ENCODE measurements at regions not wholly inside any gene's neighbourhood (a gene's known extent, or its start where the extent isn't known, plus 50 kb on each side); places are given as distances from the start of the nearest gene placed in this dataset.

GRCh38 chr3:43217633-43218032, 68.7 kb upstream of the SNRK start:
- no peaks in the 10 kb centered on the region for H3K27me3 ChIP-seq
- no peaks in the 10 kb centered on the region for H4K20me1 ChIP-seq (ENCODE audit: insufficient read depth, poor library complexity, severe bottlenecking)
- H3K9me2 ChIP-seq (replicated peaks; ENCODE audit: insufficient read depth): no peaks in the 10 kb centered on the region
- DNase-seq (ENCODE audit: low spot score): no peak
- H3K36me3 ChIP-seq (replicated peaks; ENCODE audit: insufficient read depth, low read depth): no peaks in the 10 kb centered on the region
- no peak overlapping the region for H3K4me2 ChIP-seq
- H3K27ac ChIP-seq: no peak overlapping the region
- H3K4me3 ChIP-seq: no peak overlapping the region
- no peaks in the 10 kb centered on the region for H3K79me2 ChIP-seq
- no peaks in the 10 kb centered on the region for H3K4me1 ChIP-seq (ENCODE audit: insufficient read depth)
- TF ChIP-seq CTCF (IDR thresholded peaks at IDR 0.05; ENCODE audit: poor library complexity): no peak
- no peak for TF ChIP-seq EZH2phosphoT487 (IDR thresholded peaks at IDR 0.05; ENCODE audit: low read depth, severe bottlenecking, unreplicated experiment)
- no peak for TF ChIP-seq EZH2 (IDR thresholded peaks at IDR 0.05; ENCODE audit: borderline replicate concordance)
- 93% methylated on average over 4 of the region's 4 CpGs for WGBS (ENCODE audit: low lambda C conversion rate, missing lambda C conversion rate)
- H3K9me3 ChIP-seq (ENCODE audit: low read depth): no peaks in the 10 kb centered on the region
- no peak overlapping the region for H2AFZ ChIP-seq

GRCh38 chr3:43217206-43217605, 69.1 kb upstream of the SNRK start:
- TF ChIP-seq EZH2phosphoT487 (IDR thresholded peaks at IDR 0.05; ENCODE audit: low read depth, severe bottlenecking, unreplicated experiment): no peak
- no peak for TF ChIP-seq CTCF (IDR thresholded peaks at IDR 0.05; ENCODE audit: poor library complexity)
- TF ChIP-seq EZH2 (IDR thresholded peaks at IDR 0.05; ENCODE audit: borderline replicate concordance): no peak
- Histone ChIP-seq H3K4me3 (no peak overlapping the region), H4K20me1 (ENCODE audit: insufficient read depth, poor library complexity, severe bottlenecking) (no peaks in the 10 kb centered on the region), H3K4me2 (no peak overlapping the region), H3K79me2 (no peaks in the 10 kb centered on the region), H3K9me2 (replicated peaks; ENCODE audit: insufficient read depth) (no peaks in the 10 kb centered on the region), H3K4me1 (ENCODE audit: insufficient read depth) (no peaks in the 10 kb centered on the region), H3K27me3 (no peaks in the 10 kb centered on the region), H2AFZ (no peak overlapping the region), H3K36me3 (replicated peaks; ENCODE audit: insufficient read depth, low read depth) (no peaks in the 10 kb centered on the region), H3K9me3 (ENCODE audit: low read depth) (no peaks in the 10 kb centered on the region), H3K27ac (no peak overlapping the region)
- no peak for DNase-seq (ENCODE audit: low spot score)
- 93% methylated on average over 3 of the region's 3 CpGs for WGBS (ENCODE audit: low lambda C conversion rate, missing lambda C conversion rate)

- no peaks in the 10 kb centered on the region for H3K36me3 ChIP-seq (replicated peaks; ENCODE audit: insufficient read depth, low read depth)
- TF ChIP-seq EZH2 (IDR thresholded peaks at IDR 0.05; ENCODE audit: borderline replicate concordance): no peak
- no peak for TF ChIP-seq EZH2phosphoT487 (IDR thresholded peaks at IDR 0.05; ENCODE audit: low read depth, severe bottlenecking, unreplicated experiment)
- H3K9me3 ChIP-seq (ENCODE audit: low read depth): no peaks in the 10 kb centered on the region
- H3K9me2 ChIP-seq (replicated peaks; ENCODE audit: insufficient read depth): no peaks in the 10 kb centered on the region
- H3K4me2 ChIP-seq: no peak overlapping the region
- no peaks in the 10 kb centered on the region for H3K4me1 ChIP-seq (ENCODE audit: insufficient read depth)
- no peaks in the 10 kb centered on the region for H3K79me2 ChIP-seq
- H3K27me3 ChIP-seq: no peaks in the 10 kb centered on the region
- no peak for DNase-seq (ENCODE audit: low spot score)
- H4K20me1 ChIP-seq (ENCODE audit: insufficient read depth, poor library complexity, severe bottlenecking): no peaks in the 10 kb centered on the region
- H2AFZ ChIP-seq: no peak overlapping the region
- no peak overlapping the region for H3K27ac ChIP-seq
- H3K4me3 ChIP-seq: no peak overlapping the region
- 88% methylated on average over 3 of the region's 3 CpGs for WGBS (ENCODE audit: low lambda C conversion rate, missing lambda C conversion rate)
These were observed 70.6 kb upstream of the SNRK start for GRCh38 chr3:43215663-43216275.

- H3K27ac ChIP-seq: peak overlapping the region; percentile 31
- DNase-seq (ENCODE audit: low spot score): no peak
- TF ChIP-seq CTCF (IDR thresholded peaks at IDR 0.05; ENCODE audit: poor library complexity): no peak
- no peak for TF ChIP-seq EZH2phosphoT487 (IDR thresholded peaks at IDR 0.05; ENCODE audit: low read depth, severe bottlenecking, unreplicated experiment)
- no peak for TF ChIP-seq EZH2 (IDR thresholded peaks at IDR 0.05; ENCODE audit: borderline replicate concordance)
- no peaks in the 10 kb centered on the region for H3K9me3 ChIP-seq (ENCODE audit: low read depth)
- H3K9me2 ChIP-seq (replicated peaks; ENCODE audit: insufficient read depth): no peaks in the 10 kb centered on the region
- H4K20me1 ChIP-seq (ENCODE audit: insufficient read depth, poor library complexity, severe bottlenecking): no peaks in the 10 kb centered on the region
- H3K4me2 ChIP-seq: no peak overlapping the region
- H3K4me3 ChIP-seq: no peak overlapping the region
- no peaks in the 10 kb centered on the region for H3K27me3 ChIP-seq
- no peak overlapping the region for H2AFZ ChIP-seq
- no peaks in the 10 kb centered on the region for H3K79me2 ChIP-seq
- H3K4me1 ChIP-seq (ENCODE audit: insufficient read depth): no peaks in the 10 kb centered on the region
- H3K36me3 ChIP-seq (replicated peaks; ENCODE audit: insufficient read depth, low read depth): no peaks in the 10 kb centered on the region
- 96% methylated on average over 3 of the region's 3 CpGs for WGBS (ENCODE audit: low lambda C conversion rate, missing lambda C conversion rate)
These were observed 71.2 kb upstream of the SNRK start for GRCh38 chr3:43215138-43215537.

All from hepatocyte (in vitro differentiated cells).